ENCODE measurements at regions not wholly inside any gene's neighbourhood (a gene's known extent, or its start where the extent isn't known, plus 50 kb on each side); places are given as distances from the start of the nearest gene placed in this dataset.

GRCh38 chr14:75365116-75365515 is 62.7 kb upstream of the JDP2 start:
- 53 to 71% (median 67%) methylated on average over 2 of the region's 2 CpGs for WGBS, 5 donors
- H3K27me3 ChIP-seq, result no peaks in the 10 kb centered on the region
- no peaks in the 10 kb centered on the region for H3K36me3 ChIP-seq
- H3K9me3 ChIP-seq, result no peaks in the 10 kb centered on the region
- H3K4me3 ChIP-seq, result no peak overlapping the region
- H3K27ac ChIP-seq, result no peak overlapping the region
- DNase-seq, result no peak
- no peak for TF ChIP-seq POLR2A (IDR thresholded peaks at IDR 0.05)
- no peak for TF ChIP-seq CTCF (IDR thresholded peaks at IDR 0.05)
- TF ChIP-seq POLR2AphosphoS5 (IDR thresholded peaks at IDR 0.05), result no peak
- no peak for TF ChIP-seq EP300 (IDR thresholded peaks at IDR 0.05)
- intact Hi-C loops (cut with DNase I; ENCODE audit: low total_unique reads), result no loop called here
- peaks cover 0 to 9% (median 0%) of the 10 kb centered on the region in 4 donors for H3K4me1 ChIP-seq

- no peak overlapping the region for H3K27ac ChIP-seq
- no peaks in the 10 kb centered on the region for H3K27me3 ChIP-seq
- H3K36me3 ChIP-seq, result no peaks in the 10 kb centered on the region
- H3K9me3 ChIP-seq, result no peaks in the 10 kb centered on the region
- H3K4me1 ChIP-seq, result peaks cover 0 to 9% (median 0%) of the 10 kb centered on the region in 4 donors
- 68 to 78% (median 73%) methylated on average over 5 of the region's 5 CpGs for WGBS, 5 donors
- no peak for DNase-seq
- TF ChIP-seq EP300 (IDR thresholded peaks at IDR 0.05) (no peak), POLR2A (IDR thresholded peaks at IDR 0.05) (no peak), CTCF (IDR thresholded peaks at IDR 0.05) (no peak), POLR2AphosphoS5 (IDR thresholded peaks at IDR 0.05) (no peak)
- intact Hi-C loops (cut with DNase I; ENCODE audit: low total_unique reads), result no loop called here
- no peak overlapping the region for H3K4me3 ChIP-seq
Observed at GRCh38 chr14:75366963-75367362, 60.9 kb upstream of the JDP2 start.

GRCh38 chr14:75368333-75368732 is 59.5 kb upstream of the JDP2 start:
- no peak for DNase-seq
- H3K36me3 ChIP-seq, result no peaks in the 10 kb centered on the region
- no peak for TF ChIP-seq POLR2AphosphoS5 (IDR thresholded peaks at IDR 0.05)
- no peak for TF ChIP-seq EP300 (IDR thresholded peaks at IDR 0.05)
- TF ChIP-seq POLR2A (IDR thresholded peaks at IDR 0.05), result no peak
- no peak for TF ChIP-seq CTCF (IDR thresholded peaks at IDR 0.05)
- H3K27ac ChIP-seq, result no peak overlapping the region
- no peaks in the 10 kb centered on the region for H3K9me3 ChIP-seq
- H3K27me3 ChIP-seq, result no peaks in the 10 kb centered on the region
- WGBS, 5 donors, result 75 to 98% (median 93%) methylated on average over 1 of the region's 1 CpG
- intact Hi-C loops (cut with DNase I; ENCODE audit: low total_unique reads), result no loop called here
- no peak overlapping the region for H3K4me3 ChIP-seq
- peaks cover 0 to 2% (median 0%) of the 10 kb centered on the region in 4 donors for H3K4me1 ChIP-seq

- H3K9me3 ChIP-seq, result no peaks in the 10 kb centered on the region
- no peak for DNase-seq
- TF ChIP-seq EP300 (IDR thresholded peaks at IDR 0.05) (no peak), POLR2AphosphoS5 (IDR thresholded peaks at IDR 0.05) (no peak), CTCF (IDR thresholded peaks at IDR 0.05) (no peak), POLR2A (IDR thresholded peaks at IDR 0.05) (no peak)
- intact Hi-C loops (cut with DNase I; ENCODE audit: low total_unique reads), result no loop called here
- H3K27ac ChIP-seq, result no peak overlapping the region
- H3K4me3 ChIP-seq, result no peak overlapping the region
- no peaks in the 10 kb centered on the region for H3K27me3 ChIP-seq
- H3K36me3 ChIP-seq, result no peaks in the 10 kb centered on the region
- WGBS, 5 donors, result 44 to 89% (median 71%) methylated on average over 1 of the region's 1 CpG
- no peaks in the 10 kb centered on the region for H3K4me1 ChIP-seq
Observed at GRCh38 chr14:75369506-75369905, 58.3 kb upstream of the JDP2 start.
